ENCODE measurements at regions not wholly inside any gene's neighbourhood (a gene's known extent, or its start where the extent isn't known, plus 50 kb on each side); places are given as distances from the start of the nearest gene placed in this dataset.

GRCh38 chr10:29099415-29099814, 189.5 kb upstream of the LYZL1 start:
- TF ChIP-seq Cebpa-rat (IDR thresholded peaks at IDR 0.05): no peak
- H3K27ac ChIP-seq: no peak overlapping the region
- no peaks in the 10 kb centered on the region for H4K20me1 ChIP-seq
- H3K4me1 ChIP-seq: no peaks in the 10 kb centered on the region
- no peaks in the 10 kb centered on the region for H3K27me3 ChIP-seq
- H3K9ac ChIP-seq: no peak overlapping the region
- H3K9me3 ChIP-seq (replicated peaks in 1 of 11): peaks cover 0 to 7% (median 0%) of the 10 kb centered on the region in 11 experiments; a peak in 2 of 22 replicates
- H3K36me3 ChIP-seq: no peaks in the 10 kb centered on the region
- no peak overlapping the region for H3K4me3 ChIP-seq
- H3K4me2 ChIP-seq: no peak overlapping the region

- Histone ChIP-seq H3K4me2 (no peak overlapping the region), H3K4me3 (no peak overlapping the region), H3K9ac (no peak overlapping the region), H3K27me3 (no peaks in the 10 kb centered on the region), H3K36me3 (no peaks in the 10 kb centered on the region), H3K4me1 (no peaks in the 10 kb centered on the region), H3K9me3 (replicated peaks in 1 of 11) (peaks cover 0 to 7% (median 0%) of the 10 kb centered on the region in 11 experiments; a peak in 2 of 22 replicates), H3K27ac (no peak overlapping the region), H4K20me1 (no peaks in the 10 kb centered on the region)
- TF ChIP-seq Cebpa-rat (IDR thresholded peaks at IDR 0.05): no peak
These were observed 188.4 kb upstream of the LYZL1 start for GRCh38 chr10:29100505-29100904.

DNA sequence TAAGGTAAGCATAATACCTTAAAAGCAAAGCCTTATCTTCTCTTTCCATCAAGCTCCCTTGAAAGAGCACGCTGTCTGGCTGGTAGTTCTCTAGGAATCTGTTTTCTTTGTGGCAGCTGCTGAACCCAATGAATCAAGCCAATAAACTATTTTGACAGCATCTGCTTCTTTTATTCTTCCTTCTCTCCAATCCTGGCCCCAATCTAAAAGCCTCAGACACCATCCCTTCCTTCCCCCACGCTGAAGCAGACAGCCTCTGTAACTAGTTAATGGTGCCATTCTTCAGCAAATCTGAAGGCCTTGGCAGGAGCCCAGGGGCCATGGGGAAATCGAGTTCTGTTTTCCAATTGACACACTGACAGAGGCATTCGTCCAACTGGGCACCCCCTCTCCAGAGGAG, 186.6 kb upstream of the LYZL1 start:
- TF ChIP-seq Cebpa-rat (IDR thresholded peaks at IDR 0.05): no peak
- no peaks in the 10 kb centered on the region for H3K4me1 ChIP-seq
- no peaks in the 10 kb centered on the region for H3K27me3 ChIP-seq
- H3K4me2 ChIP-seq: no peak overlapping the region
- no peaks in the 10 kb centered on the region for H3K36me3 ChIP-seq
- H3K9ac ChIP-seq: no peak overlapping the region
- H3K27ac ChIP-seq: no peak overlapping the region
- no peak overlapping the region for H3K4me3 ChIP-seq
- H3K9me3 ChIP-seq (replicated peaks in 1 of 11): peaks cover 0 to 7% (median 0%) of the 10 kb centered on the region in 11 experiments; a peak in 2 of 22 replicates
- H4K20me1 ChIP-seq: no peaks in the 10 kb centered on the region

DNA sequence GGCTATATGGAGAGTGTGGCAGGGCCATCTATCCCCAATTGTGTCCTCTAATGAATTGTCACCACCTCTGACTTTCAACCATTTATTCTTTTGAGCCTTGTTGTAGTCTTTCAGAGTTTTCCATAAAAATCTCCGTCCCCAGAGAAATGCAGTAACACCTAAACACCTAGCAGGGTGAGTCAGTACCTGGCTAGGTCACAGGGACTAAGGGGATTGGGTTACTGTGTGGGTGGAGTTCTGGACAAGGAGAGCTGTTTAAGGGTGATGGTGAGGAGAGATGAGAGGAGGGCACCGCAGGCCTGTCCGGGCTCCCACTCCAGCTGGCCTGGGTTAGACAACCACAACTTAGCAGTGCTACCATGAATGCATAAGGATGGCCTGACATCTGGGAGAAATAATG, 186.2 kb upstream of the LYZL1 start:
- no peaks in the 10 kb centered on the region for H3K27me3 ChIP-seq
- no peak for TF ChIP-seq Cebpa-rat (IDR thresholded peaks at IDR 0.05)
- H4K20me1 ChIP-seq: no peaks in the 10 kb centered on the region
- H3K4me3 ChIP-seq: no peak overlapping the region
- no peaks in the 10 kb centered on the region for H3K36me3 ChIP-seq
- H3K9me3 ChIP-seq (replicated peaks in 1 of 11): peaks cover 0 to 7% (median 0%) of the 10 kb centered on the region in 11 experiments; a peak in 2 of 22 replicates
- H3K27ac ChIP-seq: no peak overlapping the region
- H3K4me1 ChIP-seq: no peaks in the 10 kb centered on the region
- no peak overlapping the region for H3K4me2 ChIP-seq
- H3K9ac ChIP-seq: no peak overlapping the region

GRCh38 chr10:29104661-29105399, 184.0 kb upstream of the LYZL1 start:
- Histone ChIP-seq H3K4me1 (no peaks in the 10 kb centered on the region), H3K27me3 (no peaks in the 10 kb centered on the region), H3K36me3 (no peaks in the 10 kb centered on the region), H3K4me2 (no peak overlapping the region), H3K27ac (no peak overlapping the region), H4K20me1 (no peaks in the 10 kb centered on the region), H3K9ac (no peak overlapping the region), H3K9me3 (replicated peaks in 1 of 11) (no peaks in the 10 kb centered on the region), H3K4me3 (no peak overlapping the region)
- TF ChIP-seq Cebpa-rat (IDR thresholded peaks at IDR 0.05): no peak

GRCh38 chr10:29105516-29106215, 183.2 kb upstream of the LYZL1 start:
- H4K20me1 ChIP-seq: no peaks in the 10 kb centered on the region
- no peak overlapping the region for H3K27ac ChIP-seq
- H3K4me3 ChIP-seq: no peak overlapping the region
- H3K36me3 ChIP-seq: no peaks in the 10 kb centered on the region
- no peaks in the 10 kb centered on the region for H3K9me3 ChIP-seq (replicated peaks in 1 of 11)
- H3K4me1 ChIP-seq: no peaks in the 10 kb centered on the region
- no peak for TF ChIP-seq Cebpa-rat (IDR thresholded peaks at IDR 0.05)
- no peak overlapping the region for H3K9ac ChIP-seq
- H3K4me2 ChIP-seq: no peak overlapping the region
- H3K27me3 ChIP-seq: no peaks in the 10 kb centered on the region

DNA sequence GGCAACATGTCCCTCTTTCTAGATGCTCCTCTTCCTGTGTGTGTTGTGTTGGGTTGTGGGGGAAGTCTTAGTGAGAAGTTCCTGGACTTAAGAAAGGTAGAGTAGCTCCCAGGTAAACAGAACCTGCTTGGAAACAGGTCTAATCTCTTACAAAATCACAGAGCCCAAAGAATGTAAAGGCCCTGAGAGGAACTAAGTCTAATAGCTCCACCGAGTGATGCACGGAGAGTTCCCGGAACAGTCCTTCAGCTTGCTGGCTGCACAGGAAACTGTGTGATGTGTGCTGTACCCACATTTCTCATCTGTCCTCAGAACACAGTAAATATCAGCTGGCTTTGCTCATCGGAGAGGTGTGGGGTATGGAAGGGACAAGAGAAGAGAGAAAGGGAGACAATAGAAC, 182.6 kb upstream of the LYZL1 start:
- H3K4me1 ChIP-seq: no peaks in the 10 kb centered on the region
- no peaks in the 10 kb centered on the region for H3K27me3 ChIP-seq
- H3K36me3 ChIP-seq: no peaks in the 10 kb centered on the region
- no peaks in the 10 kb centered on the region for H3K9me3 ChIP-seq (replicated peaks in 1 of 11)
- H3K9ac ChIP-seq: no peak overlapping the region
- no peaks in the 10 kb centered on the region for H4K20me1 ChIP-seq
- no peak for TF ChIP-seq Cebpa-rat (IDR thresholded peaks at IDR 0.05)
- H3K4me3 ChIP-seq: no peak overlapping the region
- no peak overlapping the region for H3K27ac ChIP-seq
- H3K4me2 ChIP-seq: no peak overlapping the region

DNA sequence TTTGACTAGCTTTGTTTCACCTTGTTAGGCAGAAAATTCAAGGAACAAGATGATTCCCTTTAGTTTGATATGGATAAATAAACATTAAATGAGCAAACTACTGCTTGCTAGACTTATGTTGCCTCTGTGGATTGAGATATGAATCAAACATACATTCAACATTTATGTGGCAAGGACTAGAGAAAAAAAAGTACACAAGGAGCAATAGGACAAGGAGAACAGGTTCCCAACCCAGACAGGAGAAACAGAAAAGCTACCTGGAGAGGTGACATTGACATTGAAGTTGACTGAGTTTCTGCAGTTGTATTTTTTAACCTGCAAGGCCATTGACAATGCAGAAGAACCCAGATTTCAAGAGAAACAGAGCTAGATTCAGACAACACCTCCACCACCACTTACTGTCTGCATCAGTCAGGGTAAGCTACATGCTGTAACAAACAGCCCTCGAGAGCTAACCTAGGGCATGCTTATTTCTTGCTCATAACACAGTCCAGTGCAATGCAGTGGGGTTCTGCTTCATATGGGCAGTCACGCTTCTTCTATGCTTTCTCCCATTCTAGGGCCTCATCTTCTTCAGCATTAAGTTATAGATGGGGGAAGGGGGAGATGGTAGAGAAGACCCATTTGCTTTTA, 180.9 kb upstream of the LYZL1 start:
- no peaks in the 10 kb centered on the region for H3K27me3 ChIP-seq
- no peaks in the 10 kb centered on the region for H4K20me1 ChIP-seq
- H3K27ac ChIP-seq: no peak overlapping the region
- H3K9me3 ChIP-seq (replicated peaks in 1 of 11): no peaks in the 10 kb centered on the region
- no peak for TF ChIP-seq Cebpa-rat (IDR thresholded peaks at IDR 0.05)
- no peak overlapping the region for H3K4me2 ChIP-seq
- no peaks in the 10 kb centered on the region for H3K4me1 ChIP-seq
- H3K9ac ChIP-seq: no peak overlapping the region
- no peaks in the 10 kb centered on the region for H3K36me3 ChIP-seq
- H3K4me3 ChIP-seq: no peak overlapping the region

DNA sequence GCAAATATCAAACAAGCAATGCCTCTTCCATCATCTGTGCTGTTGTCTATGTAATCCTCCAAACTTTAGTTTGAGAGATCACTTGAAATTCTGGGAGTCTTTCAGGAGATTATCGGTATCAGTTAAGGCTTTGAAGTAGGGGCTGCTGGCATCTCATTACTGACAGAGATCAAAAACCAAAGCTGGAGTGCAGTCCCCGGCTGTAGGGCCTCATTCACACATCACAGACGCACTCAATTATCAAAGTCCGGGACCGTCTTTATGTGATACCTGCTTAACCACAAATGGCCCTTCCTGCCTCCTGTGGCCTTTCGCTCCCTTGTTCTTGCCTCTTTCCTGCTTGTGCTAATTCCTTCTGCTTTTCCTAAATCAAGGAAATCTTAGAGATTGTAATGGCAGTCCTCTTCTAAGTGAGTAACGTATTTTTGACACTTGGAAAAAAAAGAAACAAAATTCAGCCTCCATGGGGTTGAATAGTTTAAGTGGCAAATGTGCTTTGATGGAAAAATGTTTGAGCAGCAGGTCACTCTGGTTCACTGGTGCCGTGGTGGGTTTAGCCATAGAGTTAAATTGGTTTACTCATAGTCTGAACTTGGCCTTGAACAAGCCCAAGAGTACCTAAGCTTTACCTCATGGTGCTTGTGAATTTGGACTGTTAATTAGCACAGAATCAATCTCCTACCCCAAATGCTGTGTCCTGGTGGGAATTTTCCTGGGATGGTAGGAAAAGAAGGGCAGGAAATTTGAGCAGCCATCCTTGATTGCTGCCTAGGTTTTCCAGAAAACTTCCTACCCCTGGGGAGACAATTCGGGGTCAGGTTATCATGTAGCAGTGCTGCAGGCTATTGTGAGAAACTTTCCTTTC, 178.9 kb upstream of the LYZL1 start:
- Histone ChIP-seq H4K20me1 (no peaks in the 10 kb centered on the region), H3K27me3 (no peaks in the 10 kb centered on the region), H3K9ac (no peak overlapping the region), H3K4me2 (no peak overlapping the region), H3K9me3 (replicated peaks in 1 of 11) (no peaks in the 10 kb centered on the region), H3K36me3 (no peaks in the 10 kb centered on the region), H3K4me3 (no peak overlapping the region), H3K27ac (no peak overlapping the region), H3K4me1 (no peaks in the 10 kb centered on the region)
- no peak for TF ChIP-seq Cebpa-rat (IDR thresholded peaks at IDR 0.05)
